Endothelial cell of umbilical vein (primary cell): ENCODE measurements at regions not wholly inside any gene's neighbourhood (a gene's known extent, or its start where the extent isn't known, plus 50 kb on each side); places are given as distances from the start of the nearest gene placed in this dataset.

Experiments
- BruUV-seq: library from RNA; stranded (reverse); fragments of 400-500 nt; replicated peaks from 2 replicates; lab custom pipeline; 2021; lab: Mats Ljungman, UMichigan
- CTCF ChIA-PET: fragments of 300-600, 350-600 bp; sonication (Branson Sonifier 250); formaldehyde crosslinking; loops from one replicate; lab custom pipeline; 2021; ENCODE audit warnings: antibody characterized with exemption, inconsistent platforms; lab: Charles Lee
- POLR2A ChIA-PET: fragments of 300-600, 350-600 bp; sonication (Branson Sonifier 250); formaldehyde crosslinking; loops from one replicate; lab custom pipeline; 2021; ENCODE audit warnings: antibody characterized with exemption, inconsistent platforms; lab: Charles Lee
- DNase-seq: peaks from one replicate; pipeline ENCODE4 v3.0.0-alpha.2; 2011; ENCODE audit warnings: low read depth, low spot score
- FAIRE-seq: peaks from 2 replicates; lab custom pipeline; 2011; peaks lifted over from hg19 to GRCh38; lab: Jason Lieb, UNC
- H2AFZ ChIP-seq: 2 replicates; pipeline ENCODE4 v1.6.0; 2012; ENCODE audit warnings: low read depth, low read length, control low read depth, inconsistent platforms
- H3K27ac ChIP-seq: 2 replicates; pipeline ENCODE4 v1.5.1; 2011; ENCODE audit warnings: low read depth, mild to moderate bottlenecking, control low read depth, low read length, moderate library complexity; ENCODE audit not compliant: insufficient read depth
- H3K27me3 ChIP-seq, 2 experiments: 2 replicates each; pipeline versions ENCODE4 v1.6.0 to v1.6.1; 2011; ENCODE audit warnings: low read length in 2 of 2, mixed read lengths in 1 of 2; ENCODE audit not compliant: control insufficient read depth in 2 of 2, insufficient read depth in 2 of 2
- H3K36me3 ChIP-seq, 2 experiments: 2 replicates in 1 of 2; 3 replicates in 1 of 2; pipeline ENCODE4 v1.5.1; 2011; ENCODE audit warnings: low read length in 2 of 2, mild to moderate bottlenecking in 1 of 2, moderate library complexity in 1 of 2; ENCODE audit not compliant: control insufficient read depth in 2 of 2, insufficient read depth in 2 of 2; ENCODE audit errors: extremely low read depth in 1 of 2
- H3K4me1 ChIP-seq: 3 replicates; pipeline ENCODE4 v1.5.1; 2011; ENCODE audit warnings: mild to moderate bottlenecking, low read length; ENCODE audit not compliant: control insufficient read depth, insufficient read depth; ENCODE audit errors: extremely low read depth
- H3K4me2 ChIP-seq: 2 replicates; pipeline ENCODE4 v1.6.1; 2011; ENCODE audit warnings: low read length, control low read depth, mixed read lengths; ENCODE audit not compliant: insufficient read depth
- H3K4me3 ChIP-seq, 3 experiments: fragments of 200-600 bp in 1 of 3; sonication (generic), shearing (Covaris generic) in 1 of 3; replicated peaks in 1 of 3; 2 replicates each; pipeline ENCODE4 v1.5.1; 2011 to 2016; ENCODE audit warnings: control low read depth in 3 of 3, low read length in 3 of 3, mild to moderate bottlenecking in 2 of 3, inconsistent platforms in 1 of 3, low read depth in 1 of 3, moderate library complexity in 1 of 3; ENCODE audit not compliant: insufficient read depth in 1 of 3
- H3K79me2 ChIP-seq: 2 replicates; pipeline ENCODE4 v1.6.0; 2012; ENCODE audit warnings: low read length, inconsistent platforms; ENCODE audit not compliant: control insufficient read depth, insufficient read depth
- H3K9ac ChIP-seq: replicated peaks from 2 replicates; pipeline ENCODE3; 2011; ENCODE audit warnings: low read length, control low read depth; ENCODE audit not compliant: insufficient read depth; ENCODE audit errors: extremely low read depth
- H3K9me1 ChIP-seq: replicated peaks from 3 replicates; pipeline ENCODE4 v1.6.0; 2011; ENCODE audit warnings: mild to moderate bottlenecking, low read length; ENCODE audit not compliant: control insufficient read depth, insufficient read depth; ENCODE audit errors: extremely low read depth
- H3K9me3 ChIP-seq: replicated peaks from 2 replicates; pipeline ENCODE4 v1.5.1; 2012; ENCODE audit warnings: low read length, inconsistent platforms; ENCODE audit not compliant: control insufficient read depth, insufficient read depth
- H4K20me1 ChIP-seq: replicated peaks from 2 replicates; pipeline ENCODE3; 2011; ENCODE audit warnings: mild to moderate bottlenecking, low read length; ENCODE audit not compliant: control insufficient read depth, insufficient read depth; ENCODE audit errors: extremely low read depth
- CTCF ChIP-seq, 2 donors: IDR thresholded peaks; 1 replicate in 1 of 2; 2 replicates in 1 of 2; pipeline ENCODE4 v1.5.1; 2011; ENCODE audit warnings: low read length in 2 of 2, mild to moderate bottlenecking in 2 of 2, moderate library complexity in 2 of 2, control low read depth in 1 of 2, inconsistent platforms in 1 of 2, low read depth in 1 of 2; ENCODE audit not compliant: insufficient read depth in 1 of 2; ENCODE audit errors: extremely low read depth in 1 of 2
- EZH2 ChIP-seq: IDR thresholded peaks from 2 replicates; pipeline ENCODE4 v1.6.1; 2012; ENCODE audit warnings: borderline replicate concordance, low read depth, mild to moderate bottlenecking, moderate library complexity, low read length, inconsistent platforms; ENCODE audit not compliant: severe bottlenecking
- FOS ChIP-seq: IDR thresholded peaks from 2 replicates; pipeline ENCODE4 v1.6.1; 2011; ENCODE audit warnings: mild to moderate bottlenecking, low read length, moderate library complexity, borderline replicate concordance; ENCODE audit not compliant: insufficient read depth
- GATA2 ChIP-seq: IDR thresholded peaks from 2 replicates; pipeline ENCODE4 v1.7.0; 2011; ENCODE audit warnings: low read depth, mild to moderate bottlenecking, moderate library complexity, mixed read lengths, low read length; ENCODE audit not compliant: insufficient read length, insufficient read depth
- JUN ChIP-seq: IDR thresholded peaks from 2 replicates; pipeline ENCODE4 v1.6.1; 2011; ENCODE audit warnings: borderline replicate concordance, low read depth; ENCODE audit not compliant: insufficient read length, insufficient read depth
- MAX ChIP-seq: IDR thresholded peaks from 2 replicates; pipeline ENCODE4 v1.6.1; 2011; ENCODE audit not compliant: insufficient read depth, insufficient read length
- MYC ChIP-seq: IDR thresholded peaks from one replicate; pipeline ENCODE4 v1.6.1; 2011; ENCODE audit warnings: mild to moderate bottlenecking, low read depth, low read length
- POLR2A ChIP-seq: IDR thresholded peaks from 2 replicates; pipeline ENCODE4 v1.6.1; 2012; ENCODE audit warnings: low read depth, mild to moderate bottlenecking, control low read depth, low read length
- POLR2AphosphoS5 ChIP-seq: IDR thresholded peaks from 2 replicates; pipeline ENCODE4 v1.6.1; 2012; ENCODE audit warnings: low read depth, mild to moderate bottlenecking, control low read depth, low read length, moderate library complexity; ENCODE audit not compliant: insufficient read depth
- dilution Hi-C: fragments of 300-500 bp; cut with MboI; formaldehyde crosslinking; loops from one replicate; pipeline ENCODE4 v1.15.0; 2019; ENCODE audit warnings: low sequenced_read_pairs; ENCODE audit not compliant: extremely low pct_ligation_motif_present
- intact Hi-C: fragments of 100-400 bp; cut with micrococcal nuclease; formaldehyde crosslinking; loops from one replicate; pipeline ENCODE4 v1.10.0; 2022

- Histone ChIP-seq H2AFZ (no peak overlapping the region), H3K4me1 (no peaks in the 10 kb centered on the region), H4K20me1 (no peaks in the 10 kb centered on the region), H3K4me2 (no peak overlapping the region), H3K79me2 (no peaks in the 10 kb centered on the region), H3K9me1 (no peaks in the 10 kb centered on the region), H3K27ac (no peak overlapping the region), H3K9me3 (no peaks in the 10 kb centered on the region), H3K9ac (no peak overlapping the region), H3K27me3 (no peaks in the 10 kb centered on the region), H3K4me3 (no peak overlapping the region), H3K36me3 (no peaks in the 10 kb centered on the region)
- ChIA-PET CTCF (no interaction called here), POLR2A (no interaction called here)
- BruUV-seq = no TSS peak
- TF ChIP-seq POLR2A (no peak), POLR2AphosphoS5 (no peak), FOS (no peak), GATA2 (no peak), JUN (no peak), CTCF (IDR thresholded peaks at IDR 0.05; ENCODE audit: extremely low read depth in 1 of 2, insufficient read depth in 1 of 2, low read depth in 1 of 2, low read length in 2 of 2) (no peak), MAX (no peak), EZH2 (no peak), MYC (no peak)
- dilution Hi-C loops = no loop called here
- no peak for FAIRE-seq
- DNase-seq = no peak
- intact Hi-C loops = no loop called here
Measured at GRCh38 chr4:64489628-64490027, 80.4 kb upstream of the TECRL start.
